Stimulated activated naive B cell treated with anti-CD40 and anti-IgM and Interleukin-4, amounts not matched to agents 10 μg/mL and 1 μg/mL and 100 μg/mL, for 72 hours (primary cell): ENCODE measurements at regions not wholly inside any gene's neighbourhood (a gene's known extent, or its start where the extent isn't known, plus 50 kb on each side); places are given as distances from the start of the nearest gene placed in this dataset.

Source experiments
- ATAC-seq, 2 donors: fragments of 150-1000 bp; cut with Tn5 transposase; replicated peaks; 2 replicates each; pipeline ENCODE4 v1.10.0; 2021; ENCODE audit warnings: moderate library complexity in 1 of 2
- DNase-seq: peaks from one replicate; pipeline ENCODE4 v3.0.0; 2021
- H3K27ac Mint-ChIP-seq: one replicate; pipeline ENCODE4 v1.8.0; 2022; ENCODE audit warnings: mild to moderate bottlenecking, mixed read lengths
- H3K27me3 Mint-ChIP-seq, 2 donors: one replicate each; pipeline ENCODE4 v1.8.0; 2022; ENCODE audit warnings: mixed read lengths in 2 of 2
- H3K36me3 Mint-ChIP-seq, 2 donors: one replicate each; pipeline ENCODE4 v1.8.0; 2022; ENCODE audit warnings: mixed read lengths in 2 of 2, mild to moderate bottlenecking in 1 of 2
- H3K4me1 Mint-ChIP-seq, 2 donors: one replicate each; pipeline ENCODE4 v1.8.0; 2022; ENCODE audit warnings: mixed read lengths in 2 of 2, mild to moderate bottlenecking in 1 of 2
- H3K4me3 Mint-ChIP-seq, 2 donors: one replicate each; pipeline ENCODE4 v1.8.0; 2022; ENCODE audit warnings: mild to moderate bottlenecking in 2 of 2, mixed read lengths in 2 of 2, moderate library complexity in 1 of 2
- H3K9me3 Mint-ChIP-seq, 2 donors: one replicate each; pipeline ENCODE4 v1.8.0; 2022; ENCODE audit warnings: mixed read lengths in 2 of 2, mild to moderate bottlenecking in 1 of 2

DNA sequence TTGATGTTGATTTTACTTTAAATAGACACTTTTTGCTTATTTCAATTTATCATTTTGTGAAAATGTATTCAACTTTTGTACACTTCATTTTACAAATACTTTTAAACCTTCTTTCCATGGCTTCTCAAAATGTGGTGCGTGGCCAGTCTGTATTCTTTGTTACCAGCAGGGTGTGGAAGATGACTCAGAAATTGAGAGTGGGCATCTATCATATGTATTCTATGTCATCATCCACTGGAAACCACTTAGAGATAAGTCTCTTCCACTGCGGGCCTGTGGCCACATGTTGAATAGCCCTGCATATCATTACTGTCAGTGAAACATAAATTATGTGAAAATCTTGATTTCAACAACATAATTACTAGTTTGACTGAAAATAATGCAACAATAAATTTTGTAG is 52.6 kb upstream of the MC3R start:
- ATAC-seq (no peak), DNase-seq (no peak)
- no peak overlapping the region for H3K4me3 Mint-ChIP-seq
- H3K36me3 Mint-ChIP-seq = peaks cover 0 to 4% of the 10 kb centered on the region in 2 donors
- H3K27ac Mint-ChIP-seq = no peak overlapping the region
- H3K27me3 Mint-ChIP-seq = no peaks in the 10 kb centered on the region
- no peaks in the 10 kb centered on the region for H3K4me1 Mint-ChIP-seq
- peaks cover 17 to 18% of the 10 kb centered on the region in 2 donors for H3K9me3 Mint-ChIP-seq
